BE2C (cell line): ENCODE measurements at regions not wholly inside any gene's neighbourhood (a gene's known extent, or its start where the extent isn't known, plus 50 kb on each side); places are given as distances from the start of the nearest gene placed in this dataset.

Experiments used
- DNase-seq: peaks from one replicate; pipeline ENCODE4 v3.0.0-alpha.2; 2020
- H3K27me3 ChIP-seq: fragments of 250-450 bp; sonication (Bioruptor Pico); 2 replicates; pipeline ENCODE4 v1.5.1; 2020; ENCODE audit warnings: mild to moderate bottlenecking
- H3K36me3 ChIP-seq: fragments of 250-450 bp; sonication (Bioruptor Pico); 2 replicates; pipeline ENCODE4 v1.5.1; 2020; ENCODE audit warnings: mild to moderate bottlenecking
- H3K4me1 ChIP-seq: fragments of 250-450 bp; sonication (Bioruptor Pico); 2 replicates; pipeline ENCODE4 v1.5.1; 2020
- H3K4me3 ChIP-seq: 2 replicates; pipeline ENCODE4 v1.5.1; 2011; ENCODE audit warnings: low read depth, low read length
- H3K9me3 ChIP-seq: fragments of 250-450 bp; sonication (Bioruptor Pico); 2 replicates; pipeline ENCODE4 v1.5.1; 2020
- TF ChIP-seq, protein P1 (sequence below): IDR thresholded peaks from 2 replicates; pipeline ENCODE4 v1.5.1; 2012; ENCODE audit warnings: mild to moderate bottlenecking, low read depth, low read length

DNA sequence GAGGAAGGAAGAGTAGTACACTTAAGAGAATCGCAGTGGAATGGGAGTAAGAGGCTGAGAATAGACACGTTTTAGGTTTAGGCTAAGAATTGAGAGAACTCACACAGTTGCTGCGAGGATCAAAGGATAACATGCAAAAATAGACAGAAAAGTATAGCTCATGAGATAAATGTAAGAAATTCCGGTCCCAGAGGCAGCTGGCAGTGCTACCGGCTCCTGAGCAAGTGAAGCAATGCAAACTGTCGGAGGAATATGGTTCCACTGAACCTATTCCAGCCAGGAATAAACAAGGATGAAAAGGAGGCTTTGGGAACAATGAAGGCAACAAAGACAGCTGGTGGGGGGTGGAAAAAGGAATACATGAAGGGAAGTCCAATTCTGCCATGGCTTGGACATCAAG lies 191.8 kb downstream of the QDPR start:
- H3K36me3 ChIP-seq = no peaks in the 10 kb centered on the region
- H3K9me3 ChIP-seq = no peaks in the 10 kb centered on the region; the same call in 1 of the 2 replicates
- H3K4me1 ChIP-seq = peaks cover 14% of the 10 kb centered on the region
- H3K4me3 ChIP-seq = no peak overlapping the region
- DNase-seq = no peak
- TF ChIP-seq, protein P1, sequence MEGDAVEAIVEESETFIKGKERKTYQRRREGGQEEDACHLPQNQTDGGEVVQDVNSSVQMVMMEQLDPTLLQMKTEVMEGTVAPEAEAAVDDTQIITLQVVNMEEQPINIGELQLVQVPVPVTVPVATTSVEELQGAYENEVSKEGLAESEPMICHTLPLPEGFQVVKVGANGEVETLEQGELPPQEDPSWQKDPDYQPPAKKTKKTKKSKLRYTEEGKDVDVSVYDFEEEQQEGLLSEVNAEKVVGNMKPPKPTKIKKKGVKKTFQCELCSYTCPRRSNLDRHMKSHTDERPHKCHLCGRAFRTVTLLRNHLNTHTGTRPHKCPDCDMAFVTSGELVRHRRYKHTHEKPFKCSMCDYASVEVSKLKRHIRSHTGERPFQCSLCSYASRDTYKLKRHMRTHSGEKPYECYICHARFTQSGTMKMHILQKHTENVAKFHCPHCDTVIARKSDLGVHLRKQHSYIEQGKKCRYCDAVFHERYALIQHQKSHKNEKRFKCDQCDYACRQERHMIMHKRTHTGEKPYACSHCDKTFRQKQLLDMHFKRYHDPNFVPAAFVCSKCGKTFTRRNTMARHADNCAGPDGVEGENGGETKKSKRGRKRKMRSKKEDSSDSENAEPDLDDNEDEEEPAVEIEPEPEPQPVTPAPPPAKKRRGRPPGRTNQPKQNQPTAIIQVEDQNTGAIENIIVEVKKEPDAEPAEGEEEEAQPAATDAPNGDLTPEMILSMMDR = no peak
- no peaks in the 10 kb centered on the region for H3K27me3 ChIP-seq

DNA sequence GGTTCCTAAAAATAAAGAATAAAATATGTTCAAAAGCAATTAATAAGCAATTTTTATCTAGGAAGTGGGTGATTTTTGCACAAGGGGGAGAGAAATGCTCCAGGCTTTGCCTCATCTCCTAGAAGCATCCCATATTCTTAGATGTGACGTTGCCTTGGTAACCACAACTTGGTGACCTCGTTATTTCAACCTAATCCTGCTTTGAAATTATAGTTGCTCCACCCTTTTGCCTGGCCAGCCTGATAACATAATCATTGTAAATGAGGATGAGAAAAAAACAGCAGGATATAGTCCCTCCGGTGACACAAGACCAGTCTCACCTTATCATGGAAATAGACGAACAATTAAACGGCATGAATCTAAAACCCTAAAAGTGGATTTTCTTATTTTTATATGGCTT lies 194.4 kb downstream of the QDPR start:
- H3K27me3 ChIP-seq = no peaks in the 10 kb centered on the region
- no peaks in the 10 kb centered on the region for H3K36me3 ChIP-seq
- DNase-seq = no peak
- H3K4me1 ChIP-seq = no peaks in the 10 kb centered on the region
- TF ChIP-seq, protein P1 = no peak
- H3K4me3 ChIP-seq = no peak overlapping the region
- no peaks in the 10 kb centered on the region for H3K9me3 ChIP-seq

DNA sequence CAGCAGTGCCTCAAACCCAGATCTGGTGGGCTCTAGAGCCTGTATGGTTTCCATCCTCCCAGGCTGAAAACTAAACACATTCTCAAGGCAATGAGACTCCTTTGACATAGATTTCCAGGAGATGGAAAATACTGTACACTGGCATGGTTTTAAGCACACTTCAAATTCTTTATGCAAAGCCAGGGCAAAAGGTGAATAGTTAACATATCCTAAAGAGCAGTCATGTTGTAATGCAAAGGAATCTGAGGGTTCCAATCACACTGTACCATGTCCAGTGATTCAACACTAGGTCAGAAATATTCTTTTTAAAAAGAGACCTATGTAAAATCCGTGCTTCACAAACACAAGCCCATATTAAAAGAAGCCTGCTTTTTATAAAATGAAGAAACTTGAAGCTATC lies 195.3 kb downstream of the QDPR start:
- no peak for DNase-seq
- no peak overlapping the region for H3K4me3 ChIP-seq
- no peaks in the 10 kb centered on the region for H3K9me3 ChIP-seq
- no peaks in the 10 kb centered on the region for H3K27me3 ChIP-seq
- H3K4me1 ChIP-seq = no peaks in the 10 kb centered on the region
- TF ChIP-seq, protein P1 = no peak
- H3K36me3 ChIP-seq = no peaks in the 10 kb centered on the region

DNA sequence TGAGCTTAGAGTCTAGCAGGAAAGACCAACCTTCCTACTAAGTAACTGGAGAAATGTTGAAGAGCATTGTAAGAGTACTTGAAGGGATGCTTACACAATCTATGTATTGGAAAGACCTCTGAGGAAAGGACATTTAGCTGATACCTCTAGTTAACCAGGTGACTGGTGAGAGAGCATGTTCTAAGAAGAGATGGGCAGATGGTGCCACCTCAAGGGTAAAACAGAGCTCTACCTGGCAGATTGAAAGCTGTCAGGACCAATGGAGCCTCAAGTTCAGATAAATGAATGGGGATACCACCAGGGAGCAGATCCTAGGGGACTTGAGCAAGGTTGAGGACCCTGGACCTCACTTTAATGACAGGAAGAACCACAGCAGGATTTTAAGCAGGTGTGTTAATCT lies 196.4 kb downstream of the QDPR start:
- Histone ChIP-seq H3K9me3 (no peaks in the 10 kb centered on the region), H3K4me1 (no peaks in the 10 kb centered on the region), H3K4me3 (no peak overlapping the region), H3K27me3 (no peaks in the 10 kb centered on the region), H3K36me3 (no peaks in the 10 kb centered on the region)
- TF ChIP-seq, protein P1 = no peak
- DNase-seq = no peak

DNA sequence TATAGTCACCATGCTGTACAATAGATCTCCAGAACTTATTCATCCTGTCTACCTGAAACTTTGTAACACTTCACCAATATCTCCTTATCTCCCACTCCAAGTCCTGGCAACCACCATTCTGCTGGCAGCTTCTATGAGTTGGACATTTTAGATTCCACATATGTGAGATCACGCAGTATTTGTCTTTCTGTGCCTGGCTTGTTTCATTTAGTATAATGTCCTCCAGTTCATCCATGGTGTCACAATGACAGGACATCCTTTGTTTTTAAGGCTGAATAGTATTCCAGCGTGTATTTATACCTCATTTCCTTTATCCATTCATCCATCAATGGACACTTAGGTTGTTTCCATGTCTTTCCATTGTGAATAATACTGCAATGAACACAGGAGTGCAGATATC lies 198.7 kb downstream of the QDPR start:
- Histone ChIP-seq H3K36me3 (no peaks in the 10 kb centered on the region), H3K9me3 (no peaks in the 10 kb centered on the region), H3K4me1 (no peaks in the 10 kb centered on the region), H3K27me3 (no peaks in the 10 kb centered on the region), H3K4me3 (no peak overlapping the region)
- no peak for DNase-seq
- TF ChIP-seq, protein P1 = no peak

DNA sequence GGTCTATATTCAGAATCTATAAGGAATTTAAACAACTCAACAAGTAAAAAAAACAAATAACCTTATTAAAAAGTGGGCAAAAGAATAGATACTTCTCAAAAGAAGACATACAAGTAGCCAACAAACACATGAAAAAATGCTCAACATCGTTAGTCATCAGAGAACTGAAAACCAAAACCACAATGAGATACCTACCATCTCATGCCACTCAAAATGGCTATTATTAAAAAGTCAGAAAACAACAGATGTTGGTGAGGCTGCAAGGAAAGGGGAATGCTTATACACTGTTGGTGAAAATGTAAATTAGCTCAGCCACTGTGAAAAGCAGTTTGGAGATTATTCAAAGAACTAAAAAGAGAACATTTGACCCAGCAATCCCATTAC lies 201.6 kb downstream of the QDPR start:
- DNase-seq = no peak
- TF ChIP-seq, protein P1 = no peak
- Histone ChIP-seq H3K4me1 (no peaks in the 10 kb centered on the region), H3K27me3 (no peaks in the 10 kb centered on the region), H3K36me3 (no peaks in the 10 kb centered on the region), H3K4me3 (no peak overlapping the region), H3K9me3 (no peaks in the 10 kb centered on the region)
